HEK293 (cell line): ENCODE measurements at regions not wholly inside any gene's neighbourhood (a gene's known extent, or its start where the extent isn't known, plus 50 kb on each side); places are given as distances from the start of the nearest gene placed in this dataset.

Experiments
- CTCF ChIA-PET: fragments of 350-600 bp; formaldehyde crosslinking; extraction: SDS; loops from one replicate; lab custom pipeline; 2021; ENCODE audit warnings: antibody characterized with exemption; lab: Yijun Ruan, JAX
- POLR2A ChIA-PET: fragments of 300-600 bp; formaldehyde crosslinking; extraction: SDS; loops from one replicate; lab custom pipeline; 2020; ENCODE audit warnings: antibody characterized with exemption, inconsistent platforms; lab: Yijun Ruan, JAX
- H3K27ac ChIP-seq: fragments of 200-500 bp; sonication (Bioruptor generic); 2 replicates; pipeline ENCODE4 v1.5.1; 2014; ENCODE audit warnings: low read depth, low read length, control low read depth, inconsistent platforms; ENCODE audit errors: extremely low read depth
- H3K36me3 ChIP-seq, 2 experiments: fragments of 200-500 bp in 1 of 2; sonication (Bioruptor generic) in 1 of 2; 1 replicate in 1 of 2; 2 replicates in 1 of 2; pipeline ENCODE4 v1.5.1; 2014 to 2017; ENCODE audit warnings: inconsistent platforms in 2 of 2, low read length in 2 of 2; ENCODE audit not compliant: control insufficient read depth in 2 of 2, insufficient read depth in 1 of 2
- H3K4me1 ChIP-seq: fragments of 200-500 bp; sonication (Bioruptor generic); 2 replicates; pipeline ENCODE4 v1.5.1; 2014; ENCODE audit warnings: mild to moderate bottlenecking, low read length, inconsistent platforms; ENCODE audit not compliant: control insufficient read depth, insufficient read depth
- H3K4me3 ChIP-seq: 2 replicates; pipeline ENCODE4 v1.5.1; 2011; ENCODE audit warnings: low read depth, mild to moderate bottlenecking, control low read depth, low read length, moderate library complexity
- H3K9me3 ChIP-seq: fragments of 200-500 bp; sonication (Bioruptor generic); 2 replicates; pipeline ENCODE4 v1.5.1; 2014; ENCODE audit warnings: low read depth, low read length, inconsistent platforms; ENCODE audit not compliant: control insufficient read depth, insufficient read depth
- BCL11A ChIP-seq: fragments of 450-650 bp; formaldehyde crosslinking; IDR thresholded peaks from 2 replicates; pipeline ENCODE4 v1.5.1; 2016; ENCODE audit warnings: low read depth, missing biosample characterization, missing genetic modification characterization
- HOXC10 ChIP-seq: sonication (generic); formaldehyde crosslinking; IDR thresholded peaks from 2 replicates; pipeline ENCODE4 v1.8.1; 2023; ENCODE audit warnings: mild to moderate bottlenecking, missing genetic modification reagents
- HOXD13 ChIP-seq: sonication (generic); formaldehyde crosslinking; IDR thresholded peaks from 2 replicates; pipeline ENCODE4 v1.8.0; 2022; ENCODE audit warnings: missing genetic modification reagents, borderline replicate concordance
- MYNN ChIP-seq: fragments of 450-650 bp; formaldehyde crosslinking; IDR thresholded peaks from 2 replicates; pipeline ENCODE4 v1.5.1; 2016; ENCODE audit warnings: missing biosample characterization, missing genetic modification characterization, borderline replicate concordance
- YY1 ChIP-seq: fragments of 450-650 bp; formaldehyde crosslinking; IDR thresholded peaks from 2 replicates; pipeline ENCODE4 v1.5.1; 2018; ENCODE audit warnings: missing biosample characterization, missing genetic modification characterization
- ZBTB26 ChIP-seq: fragments of 450-650 bp; formaldehyde crosslinking; optimal IDR thresholded peaks from 2 replicates; pipeline ENCODE3; 2016; ENCODE audit warnings: missing biosample characterization, mild to moderate bottlenecking, missing genetic modification characterization
- ZFHX2 ChIP-seq: fragments of 450-650 bp; formaldehyde crosslinking; conservative IDR thresholded peaks from 2 replicates; pipeline ENCODE4 v1.5.1; 2016; ENCODE audit warnings: missing biosample characterization, missing genetic modification characterization
- ZFP3 ChIP-seq: fragments of 450-650 bp; formaldehyde crosslinking; IDR thresholded peaks from 2 replicates; pipeline ENCODE4 v1.5.1; 2016; ENCODE audit warnings: low read depth, missing biosample characterization, missing genetic modification characterization
- ZNF169 ChIP-seq: fragments of 450-650 bp; formaldehyde crosslinking; IDR thresholded peaks from 2 replicates; pipeline ENCODE4 v1.5.1; 2016; ENCODE audit warnings: missing biosample characterization, missing genetic modification characterization
- ZNF223 ChIP-seq: fragments of 450-650 bp; formaldehyde crosslinking; IDR thresholded peaks from 2 replicates; pipeline ENCODE4 v1.5.1; 2016; ENCODE audit warnings: missing biosample characterization, missing genetic modification characterization
- ZNF302 ChIP-seq: fragments of 450-650 bp; formaldehyde crosslinking; IDR thresholded peaks from 2 replicates; pipeline ENCODE4 v1.5.1; 2016; ENCODE audit warnings: missing biosample characterization, missing genetic modification characterization, low read depth
- ZNF548 ChIP-seq: fragments of 450-650 bp; formaldehyde crosslinking; IDR thresholded peaks from 2 replicates; pipeline ENCODE4 v1.5.1; 2016; ENCODE audit warnings: missing biosample characterization, missing genetic modification characterization
- ZNF558 ChIP-seq: fragments of 450-650 bp; formaldehyde crosslinking; IDR thresholded peaks from 2 replicates; pipeline ENCODE4 v1.5.1; 2016; ENCODE audit warnings: missing biosample characterization, missing genetic modification characterization
- ZNF747 ChIP-seq: fragments of 450-650 bp; formaldehyde crosslinking; IDR thresholded peaks from 2 replicates; pipeline ENCODE4 v1.5.1; 2016; ENCODE audit warnings: missing biosample characterization, missing genetic modification characterization
- TF ChIP-seq, protein P1 (sequence below): fragments of 450-650 bp; IDR thresholded peaks from 2 replicates; pipeline ENCODE4 v1.5.1; 2018; ENCODE audit warnings: missing biosample characterization, missing genetic modification characterization
- TF ChIP-seq, protein P2 (sequence below): fragments of 450-650 bp; formaldehyde crosslinking; IDR thresholded peaks from 2 replicates; pipeline ENCODE4 v1.5.1; 2016; ENCODE audit warnings: missing biosample characterization, missing genetic modification characterization, borderline replicate concordance
- TF ChIP-seq, protein P3 (sequence below): fragments of 450-650 bp; formaldehyde crosslinking; IDR thresholded peaks from 2 replicates; pipeline ENCODE4 v1.5.1; 2017; ENCODE audit warnings: missing biosample characterization, mild to moderate bottlenecking, missing genetic modification characterization, moderate library complexity
- TF ChIP-seq, protein P4 (sequence below): fragments of 450-650 bp; formaldehyde crosslinking; conservative IDR thresholded peaks from 2 replicates; pipeline ENCODE4 v1.5.1; 2016; ENCODE audit warnings: low read depth, missing biosample characterization, missing genetic modification characterization

DNA sequence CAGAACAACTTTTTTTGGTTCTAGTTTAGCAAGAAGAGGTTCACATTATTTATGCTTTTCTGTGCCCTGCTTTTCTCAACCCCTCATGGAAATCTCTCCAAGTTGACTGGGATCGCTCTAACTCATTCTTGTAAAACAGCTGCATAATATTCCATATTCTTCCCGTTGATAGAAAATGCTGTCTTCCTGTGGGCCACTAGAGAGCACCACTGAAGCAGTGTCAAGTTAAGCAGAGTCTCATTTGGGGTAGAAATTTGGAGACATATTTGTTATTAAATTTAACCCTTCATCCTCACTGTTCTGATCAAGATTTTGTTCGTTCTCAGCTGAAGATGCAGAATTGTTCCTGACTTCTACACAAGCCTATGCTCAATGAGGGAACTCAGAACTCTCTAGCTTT is 140.1 kb downstream of the CEMIP2 start (continued):
- TF ChIP-seq ZNF302 (tag by site-specific recombination), result no peak
- TF ChIP-seq ZFP3 (tag by site-specific recombination), result no peak
- no peak for TF ChIP-seq ZNF558 (tag by site-specific recombination)
- TF ChIP-seq BCL11A, result no peak

- H3K4me1 ChIP-seq, result no peaks in the 10 kb centered on the region
- ChIA-PET CTCF (interaction anchor here (0.6 to 2.9 kb wide), 17 partner anchors 10 to 397 kb away, joined by 3 to 13 read pairs (median 4); partner anchors contain the start of gene CEMIP2), POLR2A (no interaction called here)
- TF ChIP-seq, protein P1, sequence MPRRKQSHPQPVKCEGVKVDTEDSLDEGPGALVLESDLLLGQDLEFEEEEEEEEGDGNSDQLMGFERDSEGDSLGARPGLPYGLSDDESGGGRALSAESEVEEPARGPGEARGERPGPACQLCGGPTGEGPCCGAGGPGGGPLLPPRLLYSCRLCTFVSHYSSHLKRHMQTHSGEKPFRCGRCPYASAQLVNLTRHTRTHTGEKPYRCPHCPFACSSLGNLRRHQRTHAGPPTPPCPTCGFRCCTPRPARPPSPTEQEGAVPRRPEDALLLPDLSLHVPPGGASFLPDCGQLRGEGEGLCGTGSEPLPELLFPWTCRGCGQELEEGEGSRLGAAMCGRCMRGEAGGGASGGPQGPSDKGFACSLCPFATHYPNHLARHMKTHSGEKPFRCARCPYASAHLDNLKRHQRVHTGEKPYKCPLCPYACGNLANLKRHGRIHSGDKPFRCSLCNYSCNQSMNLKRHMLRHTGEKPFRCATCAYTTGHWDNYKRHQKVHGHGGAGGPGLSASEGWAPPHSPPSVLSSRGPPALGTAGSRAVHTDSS (tag by site-specific recombination), result no peak
- TF ChIP-seq MYNN (no peak), YY1 (tag by site-specific recombination) (no peak), ZNF747 (tag by site-specific recombination) (no peak), ZFHX2 (no peak), ZNF169 (tag by site-specific recombination) (no peak), ZNF548 (tag by site-specific recombination) (no peak), HOXD13 (no peak), ZBTB26 (tag by site-specific recombination) (no peak), ZNF223 (tag by site-specific recombination) (no peak), HOXC10 (no peak)
- TF ChIP-seq, protein P2, sequence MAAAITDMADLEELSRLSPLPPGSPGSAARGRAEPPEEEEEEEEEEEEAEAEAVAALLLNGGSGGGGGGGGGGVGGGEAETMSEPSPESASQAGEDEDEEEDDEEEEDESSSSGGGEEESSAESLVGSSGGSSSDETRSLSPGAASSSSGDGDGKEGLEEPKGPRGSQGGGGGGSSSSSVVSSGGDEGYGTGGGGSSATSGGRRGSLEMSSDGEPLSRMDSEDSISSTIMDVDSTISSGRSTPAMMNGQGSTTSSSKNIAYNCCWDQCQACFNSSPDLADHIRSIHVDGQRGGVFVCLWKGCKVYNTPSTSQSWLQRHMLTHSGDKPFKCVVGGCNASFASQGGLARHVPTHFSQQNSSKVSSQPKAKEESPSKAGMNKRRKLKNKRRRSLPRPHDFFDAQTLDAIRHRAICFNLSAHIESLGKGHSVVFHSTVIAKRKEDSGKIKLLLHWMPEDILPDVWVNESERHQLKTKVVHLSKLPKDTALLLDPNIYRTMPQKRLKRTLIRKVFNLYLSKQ (tag by site-specific recombination), result no peak
- TF ChIP-seq, protein P3, sequence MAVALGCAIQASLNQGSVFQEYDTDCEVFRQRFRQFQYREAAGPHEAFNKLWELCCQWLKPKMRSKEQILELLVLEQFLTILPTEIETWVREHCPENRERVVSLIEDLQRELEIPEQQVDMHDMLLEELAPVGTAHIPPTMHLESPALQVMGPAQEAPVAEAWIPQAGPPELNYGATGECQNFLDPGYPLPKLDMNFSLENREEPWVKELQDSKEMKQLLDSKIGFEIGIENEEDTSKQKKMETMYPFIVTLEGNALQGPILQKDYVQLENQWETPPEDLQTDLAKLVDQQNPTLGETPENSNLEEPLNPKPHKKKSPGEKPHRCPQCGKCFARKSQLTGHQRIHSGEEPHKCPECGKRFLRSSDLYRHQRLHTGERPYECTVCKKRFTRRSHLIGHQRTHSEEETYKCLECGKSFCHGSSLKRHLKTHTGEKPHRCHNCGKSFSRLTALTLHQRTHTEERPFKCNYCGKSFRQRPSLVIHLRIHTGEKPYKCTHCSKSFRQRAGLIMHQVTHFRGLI, result no peak
- TF ChIP-seq, protein P4, sequence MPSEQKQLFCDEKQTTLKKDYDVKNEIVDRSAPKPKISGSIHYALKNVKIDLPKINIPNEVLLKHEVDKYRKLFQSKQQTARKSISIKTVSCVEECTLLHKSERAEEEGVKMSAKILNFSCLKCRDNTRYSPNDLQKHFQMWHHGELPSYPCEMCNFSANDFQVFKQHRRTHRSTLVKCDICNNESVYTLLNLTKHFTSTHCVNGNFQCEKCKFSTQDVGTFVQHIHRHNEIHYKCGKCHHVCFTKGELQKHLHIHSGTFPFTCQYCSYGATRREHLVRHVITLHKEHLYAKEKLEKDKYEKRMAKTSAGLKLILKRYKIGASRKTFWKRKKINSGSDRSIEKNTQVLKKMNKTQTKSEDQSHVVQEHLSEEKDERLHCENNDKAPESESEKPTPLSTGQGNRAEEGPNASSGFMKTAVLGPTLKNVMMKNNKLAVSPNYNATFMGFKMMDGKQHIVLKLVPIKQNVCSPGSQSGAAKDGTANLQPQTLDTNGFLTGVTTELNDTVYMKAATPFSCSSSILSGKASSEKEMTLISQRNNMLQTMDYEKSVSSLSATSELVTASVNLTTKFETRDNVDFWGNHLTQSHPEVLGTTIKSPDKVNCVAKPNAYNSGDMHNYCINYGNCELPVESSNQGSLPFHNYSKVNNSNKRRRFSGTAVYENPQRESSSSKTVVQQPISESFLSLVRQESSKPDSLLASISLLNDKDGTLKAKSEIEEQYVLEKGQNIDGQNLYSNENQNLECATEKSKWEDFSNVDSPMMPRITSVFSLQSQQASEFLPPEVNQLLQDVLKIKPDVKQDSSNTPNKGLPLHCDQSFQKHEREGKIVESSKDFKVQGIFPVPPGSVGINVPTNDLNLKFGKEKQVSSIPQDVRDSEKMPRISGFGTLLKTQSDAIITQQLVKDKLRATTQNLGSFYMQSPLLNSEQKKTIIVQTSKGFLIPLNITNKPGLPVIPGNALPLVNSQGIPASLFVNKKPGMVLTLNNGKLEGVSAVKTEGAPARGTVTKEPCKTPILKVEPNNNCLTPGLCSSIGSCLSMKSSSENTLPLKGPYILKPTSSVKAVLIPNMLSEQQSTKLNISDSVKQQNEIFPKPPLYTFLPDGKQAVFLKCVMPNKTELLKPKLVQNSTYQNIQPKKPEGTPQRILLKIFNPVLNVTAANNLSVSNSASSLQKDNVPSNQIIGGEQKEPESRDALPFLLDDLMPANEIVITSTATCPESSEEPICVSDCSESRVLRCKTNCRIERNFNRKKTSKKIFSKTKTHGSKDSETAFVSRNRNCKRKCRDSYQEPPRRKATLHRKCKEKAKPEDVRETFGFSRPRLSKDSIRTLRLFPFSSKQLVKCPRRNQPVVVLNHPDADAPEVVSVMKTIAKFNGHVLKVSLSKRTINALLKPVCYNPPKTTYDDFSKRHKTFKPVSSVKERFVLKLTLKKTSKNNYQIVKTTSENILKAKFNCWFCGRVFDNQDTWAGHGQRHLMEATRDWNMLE, result no peak
- no peak overlapping the region for H3K27ac ChIP-seq
- H3K36me3 ChIP-seq, result no peaks in the 10 kb centered on the region
- no peaks in the 10 kb centered on the region for H3K9me3 ChIP-seq
- no peak overlapping the region for H3K4me3 ChIP-seq
These were observed 140.8 kb downstream of the CEMIP2 start for GRCh38 chr9:71627537-71627936.
